Fibroblast of lung (primary cell): ENCODE measurements at regions not wholly inside any gene's neighbourhood (a gene's known extent, or its start where the extent isn't known, plus 50 kb on each side); places are given as distances from the start of the nearest gene placed in this dataset.

Experiments used
- DNase-seq, 2 donors: peaks; one replicate each; pipeline versions ENCODE4 v3.0.0 to v3.0.0-alpha.2; 2010; ENCODE audit warnings: low read depth in 2 of 2
- H2AFZ ChIP-seq: 2 replicates; pipeline ENCODE4 v1.5.1; 2012; ENCODE audit warnings: low read length, control low read depth, inconsistent platforms
- H3K27ac ChIP-seq: 2 replicates; pipeline ENCODE4 v1.5.1; 2011; ENCODE audit warnings: low read length, control low read depth; ENCODE audit not compliant: insufficient read depth
- H3K27me3 ChIP-seq: 2 replicates; pipeline ENCODE4 v1.5.1; 2011; ENCODE audit warnings: mild to moderate bottlenecking, low read length; ENCODE audit not compliant: control insufficient read depth, insufficient read depth
- H3K36me3 ChIP-seq: 2 replicates; pipeline ENCODE4 v1.5.1; 2011; ENCODE audit warnings: low read length; ENCODE audit not compliant: control insufficient read depth, insufficient read depth
- H3K4me1 ChIP-seq: 2 replicates; pipeline ENCODE4 v1.5.1; 2011; ENCODE audit warnings: low read length; ENCODE audit not compliant: control insufficient read depth, insufficient read depth; ENCODE audit errors: extremely low read depth
- H3K4me2 ChIP-seq: 2 replicates; pipeline ENCODE4 v1.5.1; 2011; ENCODE audit warnings: low read length, control low read depth; ENCODE audit not compliant: insufficient read depth; ENCODE audit errors: extremely low read depth
- H3K4me3 ChIP-seq, 4 experiments: fragments of 200-600 bp in 1 of 4; sonication (generic) in 1 of 4; replicated peaks in 1 of 4; 2 replicates each; pipeline ENCODE4 v1.5.1; 2011 to 2016; ENCODE audit warnings: low read length in 4 of 4, low read depth in 3 of 4, mild to moderate bottlenecking in 3 of 4, control low read depth in 2 of 4, inconsistent platforms in 1 of 4, mixed read lengths in 1 of 4; ENCODE audit not compliant: insufficient read depth in 1 of 4; ENCODE audit errors: control extremely low read depth in 1 of 4
- H3K79me2 ChIP-seq: 2 replicates; pipeline ENCODE4 v1.5.1; 2012; ENCODE audit warnings: mild to moderate bottlenecking, low read length, inconsistent platforms; ENCODE audit not compliant: control insufficient read depth, insufficient read depth
- H3K9ac ChIP-seq: 2 replicates; pipeline ENCODE4 v1.5.1; 2011; ENCODE audit warnings: mild to moderate bottlenecking, low read length, control low read depth; ENCODE audit not compliant: insufficient read depth
- H3K9me3 ChIP-seq: 2 replicates; pipeline ENCODE4 v1.5.1; 2012; ENCODE audit warnings: low read depth, low read length; ENCODE audit not compliant: control insufficient read depth, insufficient read depth
- H4K20me1 ChIP-seq: 2 replicates; pipeline ENCODE4 v1.5.1; 2011; ENCODE audit warnings: low read length; ENCODE audit not compliant: control insufficient read depth, insufficient read depth; ENCODE audit errors: extremely low read depth
- CTCF ChIP-seq, 2 donors: IDR thresholded peaks in 1 of 2; conservative IDR thresholded peaks in 1 of 2; 1 replicate in 1 of 2; 2 replicates in 1 of 2; pipeline ENCODE4 v1.5.1; 2011 to 2012; ENCODE audit warnings: low read length in 2 of 2, control low read depth in 1 of 2, inconsistent platforms in 1 of 2, low read depth in 1 of 2, mild to moderate bottlenecking in 1 of 2
- EZH2 ChIP-seq: IDR thresholded peaks from 2 replicates; pipeline ENCODE4 v1.5.1; 2012; ENCODE audit warnings: low read length, control low read depth, mild to moderate bottlenecking; ENCODE audit errors: missing control alignments

- DNase-seq, result no peak
- H3K4me1 ChIP-seq, result no peaks in the 10 kb centered on the region
These were observed 136.8 kb upstream of the F3 start for GRCh38 chr1:94678202-94678848.

GRCh38 chr1:94677714-94678113 lies 136.2 kb upstream of the F3 start:
- no peak overlapping the region for H3K9ac ChIP-seq
- no peak overlapping the region for H3K4me3 ChIP-seq
- TF ChIP-seq EZH2 (no peak), CTCF (conservative IDR thresholded peaks at IDR 0.05 in 1 of 2, IDR thresholded peaks at IDR 0.05 in 1 of 2; ENCODE audit: low read depth in 1 of 2, low read length in 2 of 2) (no peak)
- no peaks in the 10 kb centered on the region for H4K20me1 ChIP-seq
- H3K36me3 ChIP-seq, result no peaks in the 10 kb centered on the region
- no peak overlapping the region for H2AFZ ChIP-seq
- no peaks in the 10 kb centered on the region for H3K79me2 ChIP-seq
- H3K4me2 ChIP-seq, result no peak overlapping the region
- DNase-seq, result no peak
- no peaks in the 10 kb centered on the region for H3K27me3 ChIP-seq
- H3K4me1 ChIP-seq, result peaks cover 2% of the 10 kb centered on the region
- H3K9me3 ChIP-seq, result no peaks in the 10 kb centered on the region
- no peak overlapping the region for H3K27ac ChIP-seq

More at GRCh38 chr1:94678202-94678848, 136.8 kb upstream of the F3 start:
- no peaks in the 10 kb centered on the region for H4K20me1 ChIP-seq
- no peak overlapping the region for H2AFZ ChIP-seq
- no peaks in the 10 kb centered on the region for H3K79me2 ChIP-seq
- H3K27ac ChIP-seq, result no peak overlapping the region
- H3K9me3 ChIP-seq, result no peaks in the 10 kb centered on the region
- no peaks in the 10 kb centered on the region for H3K36me3 ChIP-seq
- H3K9ac ChIP-seq, result no peak overlapping the region
- no peaks in the 10 kb centered on the region for H3K27me3 ChIP-seq
- TF ChIP-seq EZH2, result no peak
- TF ChIP-seq CTCF (conservative IDR thresholded peaks at IDR 0.05 in 1 of 2, IDR thresholded peaks at IDR 0.05 in 1 of 2; ENCODE audit: low read depth in 1 of 2, low read length in 2 of 2), result no peak
- no peak overlapping the region for H3K4me3 ChIP-seq
- H3K4me2 ChIP-seq, result no peak overlapping the region

- Histone ChIP-seq H3K9me3 (no peaks in the 10 kb centered on the region), H3K4me2 (no peak overlapping the region), H3K9ac (no peak overlapping the region), H3K27me3 (no peaks in the 10 kb centered on the region), H3K4me3 (no peak overlapping the region), H3K79me2 (no peaks in the 10 kb centered on the region), H3K27ac (no peak overlapping the region), H3K4me1 (peaks cover 2% of the 10 kb centered on the region), H4K20me1 (no peaks in the 10 kb centered on the region), H2AFZ (no peak overlapping the region), H3K36me3 (no peaks in the 10 kb centered on the region)
- TF ChIP-seq CTCF (conservative IDR thresholded peaks at IDR 0.05 in 1 of 2, IDR thresholded peaks at IDR 0.05 in 1 of 2; ENCODE audit: low read depth in 1 of 2, low read length in 2 of 2) (no peak), EZH2 (no peak)
- no peak for DNase-seq
These were observed 135.5 kb upstream of the F3 start for GRCh38 chr1:94677087-94677486.
